Esophagus squamous epithelium (tissue), 5 donors: ENCODE measurements at regions not wholly inside any gene's neighbourhood (a gene's known extent, or its start where the extent isn't known, plus 50 kb on each side); places are given as distances from the start of the nearest gene placed in this dataset.

Experiments used
- DNase-seq: peaks from one replicate; lab custom pipeline; 2025; lab: John Stamatoyannopoulos, UW
- H3K27ac ChIP-seq, 4 donors: fragments of 200-600 bp; sonication (generic); one replicate each; pipeline ENCODE4 v1.5.1; 2016 to 2019; ENCODE audit warnings: mild to moderate bottlenecking in 1 of 4
- H3K27me3 ChIP-seq, 4 donors: fragments of 200-600 bp; sonication (generic); 1 replicate in 3 of 4; 2 replicates in 1 of 4; pipeline versions ENCODE4 v1.5.1 to v1.6.0; 2017 to 2021; ENCODE audit warnings: antibody characterized with exemption in 1 of 4
- H3K36me3 ChIP-seq, 3 donors: fragments of 200-600 bp; sonication (generic); one replicate each; pipeline ENCODE4 v1.5.1; 2016 to 2019
- H3K4me1 ChIP-seq, 3 donors: fragments of 200-600 bp; sonication (generic); one replicate each; pipeline ENCODE4 v1.5.1; 2017 to 2019
- H3K4me3 ChIP-seq, 4 donors: fragments of 200-600 bp; sonication (generic); 1 replicate in 3 of 4; 2 replicates in 1 of 4; pipeline ENCODE4 v1.5.1; 2016 to 2019; ENCODE audit warnings: mild to moderate bottlenecking in 2 of 4, moderate library complexity in 1 of 4
- H3K9me3 ChIP-seq, 3 donors: fragments of 200-600 bp; sonication (generic); one replicate each; pipeline ENCODE4 v1.5.1; 2016 to 2019
- CTCF ChIP-seq, 6 experiments: fragments of 450-650 bp in 4 of 6; fragments of 200-600 bp in 2 of 6; sonication (generic) in 2 of 6; IDR thresholded peaks; one replicate each; pipeline ENCODE4 v1.5.1; 2016 to 2019; ENCODE audit warnings: antibody characterized with exemption in 6 of 6, mild to moderate bottlenecking in 4 of 6, moderate library complexity in 4 of 6
- POLR2A ChIP-seq, 4 donors: fragments of 450-650 bp; IDR thresholded peaks; one replicate each; pipeline ENCODE4 v1.6.1; 2017; ENCODE audit warnings: antibody characterized with exemption in 4 of 4, mild to moderate bottlenecking in 4 of 4, moderate library complexity in 3 of 4
- WGBS, 2 donors: methylation state at CpG; one replicate each; pipeline ENCODE4 v1.1.5; 2018; 5-methylcytosine and 5-hydroxymethylcytosine counted together
- intact Hi-C: fragments of 100-400 bp; cut with DNase I; formaldehyde crosslinking; loops from one replicate; pipeline ENCODE4 v1.15.0; 2022
- donor health status: DM: yes; HTN: yes; CAD: no.

GRCh38 chr13:80598189-80598588, 257.3 kb upstream of the SPRY2 start:
- Histone ChIP-seq H3K27ac (no peak overlapping the region), H3K27me3 (no peaks in the 10 kb centered on the region), H3K4me1 (no peaks in the 10 kb centered on the region), H3K36me3 (no peaks in the 10 kb centered on the region), H3K4me3 (no peak overlapping the region), H3K9me3 (no peaks in the 10 kb centered on the region)
- intact Hi-C loops: no loop called here
- TF ChIP-seq POLR2A (IDR thresholded peaks at IDR 0.05) (no peak), CTCF (IDR thresholded peaks at IDR 0.05) (no peak)
- 85 to 88% methylated on average over 3 of the region's 3 CpGs for WGBS, 2 donors
- no peak for DNase-seq

GRCh38 chr13:80591976-80592740, 251.2 kb upstream of the SPRY2 start:
- H3K4me3 ChIP-seq: no peak overlapping the region
- H3K36me3 ChIP-seq: no peaks in the 10 kb centered on the region
- WGBS, 2 donors: 74 to 83% methylated on average over 4 of the region's 4 CpGs
- H3K27ac ChIP-seq: no peak overlapping the region
- no peaks in the 10 kb centered on the region for H3K27me3 ChIP-seq
- DNase-seq: no peak
- H3K9me3 ChIP-seq: no peaks in the 10 kb centered on the region
- no peak for TF ChIP-seq CTCF (IDR thresholded peaks at IDR 0.05)
- intact Hi-C loops: no loop called here
- H3K4me1 ChIP-seq: no peaks in the 10 kb centered on the region

GRCh38 chr13:80590551-80590950, 249.6 kb upstream of the SPRY2 start:
- Histone ChIP-seq H3K9me3 (no peaks in the 10 kb centered on the region), H3K27ac (no peak overlapping the region), H3K4me1 (no peaks in the 10 kb centered on the region), H3K27me3 (no peaks in the 10 kb centered on the region), H3K4me3 (no peak overlapping the region), H3K36me3 (no peaks in the 10 kb centered on the region)
- DNase-seq: no peak
- intact Hi-C loops: no loop called here
- no peak for TF ChIP-seq CTCF (IDR thresholded peaks at IDR 0.05)
- WGBS, 2 donors: 82 to 88% methylated on average over 3 of the region's 3 CpGs

GRCh38 chr13:80586356-80586755, 245.4 kb upstream of the SPRY2 start:
- H3K9me3 ChIP-seq: no peaks in the 10 kb centered on the region
- no peaks in the 10 kb centered on the region for H3K36me3 ChIP-seq
- intact Hi-C loops: no loop called here
- H3K4me3 ChIP-seq: no peak overlapping the region
- H3K27ac ChIP-seq: no peak overlapping the region
- DNase-seq: no peak
- WGBS, 2 donors: 23 to 40% methylated on average over 2 of the region's 2 CpGs
- no peak for TF ChIP-seq CTCF (IDR thresholded peaks at IDR 0.05)
- TF ChIP-seq POLR2A (IDR thresholded peaks at IDR 0.05): no peak
- no peaks in the 10 kb centered on the region for H3K4me1 ChIP-seq
- H3K27me3 ChIP-seq: no peaks in the 10 kb centered on the region

GRCh38 chr13:80585531-80585930, 244.6 kb upstream of the SPRY2 start:
- intact Hi-C loops: no loop called here
- no peak overlapping the region for H3K4me3 ChIP-seq
- no peaks in the 10 kb centered on the region for H3K36me3 ChIP-seq
- H3K4me1 ChIP-seq: no peaks in the 10 kb centered on the region
- H3K27me3 ChIP-seq: no peaks in the 10 kb centered on the region
- 71 to 75% methylated on average over 1 of the region's 1 CpG for WGBS, 2 donors
- no peak for DNase-seq
- H3K9me3 ChIP-seq: no peaks in the 10 kb centered on the region
- TF ChIP-seq CTCF (IDR thresholded peaks at IDR 0.05): no peak
- no peak for TF ChIP-seq POLR2A (IDR thresholded peaks at IDR 0.05)
- H3K27ac ChIP-seq: no peak overlapping the region
